ENCODE measurements at regions not wholly inside any gene's neighbourhood (a gene's known extent, or its start where the extent isn't known, plus 50 kb on each side); places are given as distances from the start of the nearest gene placed in this dataset.

DNA sequence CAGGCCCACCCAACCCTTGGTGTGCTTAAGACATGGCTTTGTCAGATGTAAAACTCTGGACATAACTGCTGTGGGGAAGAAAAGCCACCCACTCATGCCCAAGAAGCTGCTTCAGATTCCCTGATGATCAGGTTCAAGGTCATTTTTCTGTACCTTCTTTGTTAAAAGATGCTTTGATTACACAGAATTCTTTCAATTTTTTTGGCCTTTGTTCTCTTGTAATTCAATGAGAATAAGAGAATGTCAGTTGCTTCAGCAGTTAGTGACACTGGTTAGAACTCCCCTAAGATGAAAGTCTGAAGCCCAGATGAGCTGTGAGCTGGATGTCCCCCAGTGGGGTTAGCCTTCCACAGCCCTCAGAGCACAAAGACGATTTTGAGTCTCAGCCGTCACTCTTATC is 152.7 kb downstream of the CHRM3 start:
- TF ChIP-seq, protein P1, sequence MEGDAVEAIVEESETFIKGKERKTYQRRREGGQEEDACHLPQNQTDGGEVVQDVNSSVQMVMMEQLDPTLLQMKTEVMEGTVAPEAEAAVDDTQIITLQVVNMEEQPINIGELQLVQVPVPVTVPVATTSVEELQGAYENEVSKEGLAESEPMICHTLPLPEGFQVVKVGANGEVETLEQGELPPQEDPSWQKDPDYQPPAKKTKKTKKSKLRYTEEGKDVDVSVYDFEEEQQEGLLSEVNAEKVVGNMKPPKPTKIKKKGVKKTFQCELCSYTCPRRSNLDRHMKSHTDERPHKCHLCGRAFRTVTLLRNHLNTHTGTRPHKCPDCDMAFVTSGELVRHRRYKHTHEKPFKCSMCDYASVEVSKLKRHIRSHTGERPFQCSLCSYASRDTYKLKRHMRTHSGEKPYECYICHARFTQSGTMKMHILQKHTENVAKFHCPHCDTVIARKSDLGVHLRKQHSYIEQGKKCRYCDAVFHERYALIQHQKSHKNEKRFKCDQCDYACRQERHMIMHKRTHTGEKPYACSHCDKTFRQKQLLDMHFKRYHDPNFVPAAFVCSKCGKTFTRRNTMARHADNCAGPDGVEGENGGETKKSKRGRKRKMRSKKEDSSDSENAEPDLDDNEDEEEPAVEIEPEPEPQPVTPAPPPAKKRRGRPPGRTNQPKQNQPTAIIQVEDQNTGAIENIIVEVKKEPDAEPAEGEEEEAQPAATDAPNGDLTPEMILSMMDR (IDR thresholded peaks at IDR 0.05; ENCODE audit: low read depth, low read length), result no peak
- no peak for TF ChIP-seq EZH2phosphoT487 (IDR thresholded peaks at IDR 0.05; ENCODE audit: low read depth)
